ENCODE measurements at regions not wholly inside any gene's neighbourhood (a gene's known extent, or its start where the extent isn't known, plus 50 kb on each side); places are given as distances from the start of the nearest gene placed in this dataset.

DNA sequence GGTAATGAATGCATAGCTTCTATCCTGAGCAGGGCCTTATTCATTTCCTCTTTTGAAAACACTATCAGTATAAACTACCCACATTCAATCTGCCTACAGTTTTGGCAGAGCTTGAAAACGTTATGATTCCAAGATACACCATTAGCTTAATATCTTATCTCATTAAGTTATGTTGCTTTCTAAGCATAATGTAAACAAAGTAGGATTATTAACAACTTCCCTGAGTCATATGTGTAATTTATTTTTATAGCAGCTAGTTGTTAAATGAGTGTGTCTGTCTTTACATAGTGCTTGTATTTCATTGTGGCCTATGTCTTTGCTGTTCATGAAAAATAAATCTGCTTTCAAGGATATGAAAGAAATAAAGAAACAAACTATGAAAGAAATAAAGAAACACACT is 106.2 kb upstream of the DLX6 start:
- Histone ChIP-seq H3K9me3 (ENCODE audit: low read length) (no peaks in the 10 kb centered on the region), H4K20me1 (ENCODE audit: insufficient read depth) (no peaks in the 10 kb centered on the region), H2AFZ (ENCODE audit: low read depth, low read length) (no peak overlapping the region), H3K79me2 (replicated peaks; ENCODE audit: insufficient read depth, low read length) (no peaks in the 10 kb centered on the region), H3F3A (ENCODE audit: insufficient read depth, low read length, poor library complexity, severe bottlenecking) (no peaks in the 10 kb centered on the region), H3K9me2 (ENCODE audit: insufficient read depth, low read length) (no peaks in the 10 kb centered on the region), H3K4me2 (ENCODE audit: low read length) (no peak overlapping the region), H3K9ac (ENCODE audit: low read length) (no peak overlapping the region), H3K27me3 (ENCODE audit: insufficient read depth, low read depth, low read length) (no peaks in the 10 kb centered on the region), H3K27ac (ENCODE audit: low read length) (no peak overlapping the region), H3K4me3 (ENCODE audit: low read length) (no peak overlapping the region), H3K36me3 (ENCODE audit: insufficient read depth, low read length) (no peaks in the 10 kb centered on the region)
- TF ChIP-seq SMC3 (conservative IDR thresholded peaks at IDR 0.05; ENCODE audit: poor library complexity), result no peak
- TF ChIP-seq, protein P1, sequence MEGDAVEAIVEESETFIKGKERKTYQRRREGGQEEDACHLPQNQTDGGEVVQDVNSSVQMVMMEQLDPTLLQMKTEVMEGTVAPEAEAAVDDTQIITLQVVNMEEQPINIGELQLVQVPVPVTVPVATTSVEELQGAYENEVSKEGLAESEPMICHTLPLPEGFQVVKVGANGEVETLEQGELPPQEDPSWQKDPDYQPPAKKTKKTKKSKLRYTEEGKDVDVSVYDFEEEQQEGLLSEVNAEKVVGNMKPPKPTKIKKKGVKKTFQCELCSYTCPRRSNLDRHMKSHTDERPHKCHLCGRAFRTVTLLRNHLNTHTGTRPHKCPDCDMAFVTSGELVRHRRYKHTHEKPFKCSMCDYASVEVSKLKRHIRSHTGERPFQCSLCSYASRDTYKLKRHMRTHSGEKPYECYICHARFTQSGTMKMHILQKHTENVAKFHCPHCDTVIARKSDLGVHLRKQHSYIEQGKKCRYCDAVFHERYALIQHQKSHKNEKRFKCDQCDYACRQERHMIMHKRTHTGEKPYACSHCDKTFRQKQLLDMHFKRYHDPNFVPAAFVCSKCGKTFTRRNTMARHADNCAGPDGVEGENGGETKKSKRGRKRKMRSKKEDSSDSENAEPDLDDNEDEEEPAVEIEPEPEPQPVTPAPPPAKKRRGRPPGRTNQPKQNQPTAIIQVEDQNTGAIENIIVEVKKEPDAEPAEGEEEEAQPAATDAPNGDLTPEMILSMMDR (IDR thresholded peaks at IDR 0.05; ENCODE audit: poor library complexity, severe bottlenecking), result no peak
- no peak for TF ChIP-seq RAD21 (conservative IDR thresholded peaks at IDR 0.05)

DNA sequence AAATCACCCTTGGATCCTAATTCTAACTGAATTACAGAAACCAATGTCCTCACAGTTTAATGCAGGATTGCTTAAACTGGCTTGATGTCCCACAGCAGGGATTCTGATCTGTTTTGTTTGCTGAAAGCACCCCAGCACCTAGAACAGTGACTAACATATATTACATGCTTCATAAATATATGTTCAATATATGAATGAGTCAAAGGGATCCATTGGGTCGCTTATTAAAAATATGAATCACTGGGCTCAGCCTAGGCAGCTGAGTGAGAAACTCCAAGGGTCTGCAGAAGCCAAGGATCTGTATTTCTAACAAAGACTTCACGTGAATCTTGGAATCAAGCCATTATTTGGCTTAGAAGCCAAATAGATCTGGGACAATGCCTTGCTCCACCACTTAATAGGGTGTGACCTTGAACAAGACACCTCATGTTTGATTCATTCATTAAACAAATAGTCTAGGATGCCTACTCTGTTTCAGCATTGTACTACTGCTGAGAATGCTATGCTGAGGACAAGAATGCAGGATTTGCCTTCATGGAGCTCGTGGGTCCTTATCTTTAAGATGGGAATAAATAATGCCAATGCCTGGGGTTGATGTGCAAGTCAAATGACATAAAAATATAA is 103.4 kb upstream of the DLX6 start:
- Histone ChIP-seq H3K79me2 (replicated peaks; ENCODE audit: insufficient read depth, low read length) (no peaks in the 10 kb centered on the region), H3K9ac (ENCODE audit: low read length) (no peak overlapping the region), H2AFZ (ENCODE audit: low read depth, low read length) (no peak overlapping the region), H3K9me2 (ENCODE audit: insufficient read depth, low read length) (no peaks in the 10 kb centered on the region), H3K9me3 (ENCODE audit: low read length) (no peaks in the 10 kb centered on the region), H3K36me3 (ENCODE audit: insufficient read depth, low read length) (no peaks in the 10 kb centered on the region), H3K4me3 (ENCODE audit: low read length) (no peak overlapping the region), H3F3A (ENCODE audit: insufficient read depth, low read length, poor library complexity, severe bottlenecking) (no peaks in the 10 kb centered on the region), H3K4me2 (ENCODE audit: low read length) (no peak overlapping the region), H4K20me1 (ENCODE audit: insufficient read depth) (no peaks in the 10 kb centered on the region), H3K27me3 (ENCODE audit: insufficient read depth, low read depth, low read length) (no peaks in the 10 kb centered on the region), H3K27ac (ENCODE audit: low read length) (no peak overlapping the region)
- no peak for TF ChIP-seq TAF1 (IDR thresholded peaks at IDR 0.05; ENCODE audit: low read depth)
- TF ChIP-seq, protein P1 (IDR thresholded peaks at IDR 0.05; ENCODE audit: poor library complexity, severe bottlenecking), result no peak
- no peak for TF ChIP-seq REST (IDR thresholded peaks at IDR 0.05; ENCODE audit: borderline replicate concordance)
- TF ChIP-seq EP300 (conservative IDR thresholded peaks at IDR 0.05; ENCODE audit: poor library complexity, severe bottlenecking), result no peak
